ENCODE measurements at regions not wholly inside any gene's neighbourhood (a gene's known extent, or its start where the extent isn't known, plus 50 kb on each side); places are given as distances from the start of the nearest gene placed in this dataset.

DNA sequence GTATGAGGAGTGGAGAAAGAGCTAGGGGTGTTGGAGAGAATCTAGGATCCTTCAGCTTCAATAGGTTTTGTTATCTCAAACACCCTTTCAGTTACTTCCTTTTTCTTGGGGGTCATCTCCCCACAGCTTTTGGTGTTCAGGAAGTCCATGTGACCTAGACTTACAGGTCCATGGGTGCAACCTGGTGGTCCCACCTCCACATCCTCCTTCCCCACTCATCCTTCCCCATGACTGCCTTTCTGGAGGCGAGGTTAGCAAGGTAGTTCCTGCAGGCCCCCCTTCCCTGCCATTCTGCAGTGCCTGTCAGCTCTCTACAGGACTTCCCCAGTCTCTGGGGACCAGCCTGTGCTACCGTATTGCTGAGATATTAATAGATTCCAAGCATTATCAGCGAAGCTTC lies 107.6 kb downstream of the TMEM17 start:
- TF ChIP-seq CTCF (conservative IDR thresholded peaks at IDR 0.05; ENCODE audit: low read length) (no peak), EZH2phosphoT487 (IDR thresholded peaks at IDR 0.05; ENCODE audit: borderline replicate concordance) (no peak)

All from Loucy (cell line).